GM18861 (cell line): ENCODE measurements at regions not wholly inside any gene's neighbourhood (a gene's known extent, or its start where the extent isn't known, plus 50 kb on each side); places are given as distances from the start of the nearest gene placed in this dataset.

Experiments
- ATAC-seq: cut with Tn5 transposase; IDR thresholded peaks from one replicate; pipeline ENCODE4 v1.9.1; 2021; ENCODE audit not compliant: unreplicated experiment

DNA sequence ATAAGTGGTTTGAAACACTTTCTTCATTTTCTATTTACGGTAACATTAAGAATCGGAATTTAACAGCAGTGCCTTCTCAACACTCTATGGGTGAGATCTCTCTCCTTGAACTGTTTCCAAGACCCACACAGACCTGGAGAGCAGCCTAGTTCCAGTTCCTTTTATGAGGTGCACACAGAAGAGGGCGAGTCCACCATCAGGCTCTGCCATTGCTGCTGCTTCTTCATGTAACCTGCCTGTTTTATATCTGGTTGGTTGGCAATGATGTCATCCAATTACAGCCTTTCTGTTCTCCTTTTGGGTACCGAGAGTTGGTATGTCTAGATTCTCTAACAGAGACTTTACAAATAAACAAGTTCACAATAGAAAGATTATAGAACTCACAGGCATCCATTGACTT, 225.7 kb downstream of the UTP18 start:
- no peak for ATAC-seq

DNA sequence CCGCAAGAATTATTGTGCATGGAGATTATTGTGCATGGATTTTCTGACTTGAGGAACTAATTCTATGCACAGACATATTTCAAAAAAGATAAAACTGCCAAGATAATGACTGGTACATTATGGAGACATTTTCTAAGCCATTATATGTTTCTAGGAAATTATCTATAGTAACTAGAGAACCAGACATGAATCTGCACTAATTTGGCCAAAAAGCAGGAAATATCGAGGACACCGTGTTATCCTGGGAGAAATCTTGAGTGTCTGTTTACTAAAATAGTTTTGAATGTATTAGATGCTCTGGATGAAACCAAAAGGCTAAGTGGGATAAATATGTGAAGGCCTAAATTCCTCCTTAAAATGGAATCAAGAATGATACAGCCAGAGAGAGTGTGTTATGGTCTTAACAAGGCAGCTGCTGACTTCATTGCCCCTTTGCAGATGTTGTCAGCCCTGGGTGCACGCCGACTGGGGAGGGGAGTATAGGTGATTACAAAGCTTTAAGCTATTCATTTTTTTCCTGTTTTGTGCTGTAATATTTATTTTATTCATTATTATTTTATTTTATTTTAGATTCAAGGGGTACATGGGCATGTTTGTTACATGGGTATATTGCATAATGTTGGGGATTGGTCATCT, 226.7 kb downstream of the UTP18 start:
- ATAC-seq = no peak

DNA sequence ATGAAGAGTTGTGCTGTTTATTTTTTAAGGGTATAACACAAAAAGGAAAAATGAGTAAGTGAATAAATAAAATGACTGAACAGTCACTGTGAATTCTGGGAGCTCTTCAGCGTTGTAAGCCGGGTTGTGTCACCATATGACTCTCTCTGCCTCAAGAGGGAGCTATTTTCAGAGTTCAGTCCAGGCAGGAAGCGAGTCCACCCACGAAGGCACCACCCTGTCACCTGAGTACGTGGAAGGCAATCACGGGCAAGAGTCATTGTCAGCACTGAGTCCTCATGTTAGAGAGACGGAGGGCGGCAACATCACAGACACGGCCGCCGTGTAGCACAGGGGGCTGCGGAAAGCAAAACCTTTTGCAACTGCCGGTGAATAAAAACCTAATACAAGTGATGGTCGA, 227.6 kb downstream of the UTP18 start:
- no peak for ATAC-seq

DNA sequence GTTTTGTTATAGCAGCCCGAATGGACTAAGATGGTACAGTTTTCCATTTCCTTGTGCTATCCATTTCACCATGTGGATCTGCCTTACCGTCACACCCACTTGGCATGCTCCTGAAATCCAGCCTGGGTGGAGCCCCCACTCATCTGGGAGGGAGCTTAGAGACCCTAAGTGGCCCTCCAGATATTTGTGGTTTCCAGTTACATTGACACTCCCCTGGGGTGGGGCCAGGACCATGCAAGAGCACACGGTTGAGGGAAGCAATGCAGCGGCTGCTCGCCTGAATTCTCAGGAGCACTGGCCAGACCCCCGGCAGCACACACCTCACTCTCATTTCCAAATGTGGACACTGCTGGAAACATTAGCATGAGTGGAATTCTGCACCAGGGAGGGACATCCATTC, 231.1 kb downstream of the UTP18 start:
- ATAC-seq = no peak

DNA sequence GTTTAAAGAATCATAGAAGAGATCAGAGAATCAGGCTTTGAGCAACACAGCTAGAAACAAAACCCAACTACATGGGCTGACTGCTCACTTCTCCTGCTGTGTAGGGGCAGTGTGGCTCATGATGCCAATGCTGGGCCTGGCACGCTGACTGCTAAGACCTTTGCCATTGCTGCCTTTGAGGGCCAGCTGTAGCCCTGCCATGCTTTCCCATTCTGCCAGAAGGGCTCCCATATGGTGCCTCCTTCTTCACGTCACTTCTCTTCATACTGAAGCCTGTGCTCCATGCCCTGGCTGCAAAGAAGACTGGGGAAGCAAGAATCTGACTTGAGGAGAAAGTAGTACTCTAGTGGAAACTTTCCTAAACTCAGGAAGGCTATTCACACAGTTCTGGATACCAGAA, 232.9 kb downstream of the UTP18 start:
- ATAC-seq = no peak

DNA sequence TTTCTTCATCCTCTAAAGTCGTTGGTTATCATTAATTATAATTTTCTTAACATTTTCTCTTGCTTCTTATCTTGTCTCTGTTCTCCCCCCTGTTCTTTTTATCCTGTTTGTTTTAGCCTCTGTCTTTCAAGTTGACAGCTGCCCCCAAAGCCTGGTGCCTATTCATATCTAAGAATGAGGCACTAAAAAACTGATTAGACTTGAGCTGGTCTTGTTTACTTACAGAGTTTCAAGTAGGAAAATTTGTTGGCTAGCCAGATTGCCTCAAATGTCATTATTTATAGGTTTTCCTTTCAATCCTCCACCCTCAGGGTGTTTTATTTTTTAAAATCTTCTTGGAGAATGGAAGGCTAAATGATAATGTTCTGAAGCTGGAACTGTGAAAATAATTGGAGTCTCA, 236.0 kb downstream of the UTP18 start:
- no peak for ATAC-seq

DNA sequence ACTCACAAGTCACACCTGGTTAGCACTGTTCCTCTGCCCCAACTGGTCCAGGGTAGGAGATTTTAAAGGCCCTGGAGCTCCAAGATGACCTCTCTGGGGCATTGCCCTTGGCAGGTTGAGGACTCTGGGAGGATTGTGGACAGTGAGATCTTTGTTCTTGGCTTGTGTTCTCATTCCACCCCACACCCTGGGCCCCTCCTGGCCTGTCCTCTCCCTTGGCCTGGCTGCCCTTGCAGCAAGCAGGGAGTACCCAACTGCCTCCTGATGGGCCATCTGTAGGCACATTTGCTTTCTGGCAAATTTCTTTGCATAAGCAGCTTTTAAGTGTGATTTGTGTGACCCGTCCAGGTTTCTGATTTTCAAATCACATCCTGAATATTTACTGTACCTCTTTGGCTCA, 239.6 kb downstream of the UTP18 start:
- ATAC-seq = no peak

DNA sequence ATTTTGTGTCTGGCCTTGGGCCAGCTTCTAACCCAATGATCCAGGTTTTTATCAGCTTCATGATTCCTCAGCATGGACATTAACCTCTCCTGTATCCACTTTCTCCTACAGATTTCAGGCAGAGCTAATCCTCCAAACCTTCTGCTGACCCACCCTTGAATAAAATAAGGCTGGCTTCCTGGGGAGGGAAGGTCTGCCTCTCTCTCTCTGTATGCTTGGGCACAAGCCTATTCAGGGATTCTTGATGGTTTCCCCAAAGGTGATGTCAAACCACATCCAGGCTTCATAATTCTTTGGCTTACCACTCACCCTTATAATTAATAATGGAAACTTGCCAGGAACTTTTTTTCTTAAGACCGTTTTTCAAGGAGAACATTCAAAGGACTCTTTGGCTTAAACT, 240.1 kb downstream of the UTP18 start:
- ATAC-seq = no peak

DNA sequence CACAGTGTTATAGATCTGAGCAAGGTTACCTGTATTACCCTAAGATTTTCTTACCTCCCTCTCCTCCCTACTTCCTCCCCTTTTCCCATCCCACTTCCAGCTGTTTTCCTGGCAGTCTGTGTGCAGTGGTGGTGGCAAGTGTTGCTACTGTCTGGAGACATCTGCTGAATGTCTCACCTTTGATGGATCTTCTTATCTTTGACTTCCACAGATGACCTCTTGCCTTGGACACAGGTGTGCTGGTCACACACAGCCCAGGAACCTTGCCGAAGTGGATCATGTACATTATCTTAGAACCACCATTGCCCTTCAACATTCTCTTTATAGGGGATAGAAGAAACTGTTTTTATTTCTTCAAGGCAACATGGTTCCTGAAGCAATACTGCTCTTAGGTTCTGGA, 245.1 kb downstream of the UTP18 start:
- no peak for ATAC-seq

DNA sequence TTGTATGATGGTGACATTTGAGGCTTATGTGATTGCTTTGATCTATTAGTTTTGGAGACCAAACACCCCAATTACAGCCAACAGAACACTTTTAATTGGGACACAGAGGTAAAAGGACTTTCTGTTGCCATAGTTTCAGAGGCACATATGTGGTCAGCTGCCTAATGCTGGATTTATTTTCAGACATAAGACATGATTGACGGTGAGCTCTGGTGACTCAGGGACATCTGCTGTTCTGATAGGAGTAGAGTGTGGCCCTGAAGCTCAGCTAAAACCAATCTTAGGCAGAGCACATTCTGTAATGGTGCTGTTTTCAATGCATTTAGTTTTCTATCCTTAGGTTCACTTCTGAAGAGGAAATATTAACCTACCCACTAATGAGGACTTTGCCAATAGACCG, 247.1 kb downstream of the UTP18 start:
- no peak for ATAC-seq

DNA sequence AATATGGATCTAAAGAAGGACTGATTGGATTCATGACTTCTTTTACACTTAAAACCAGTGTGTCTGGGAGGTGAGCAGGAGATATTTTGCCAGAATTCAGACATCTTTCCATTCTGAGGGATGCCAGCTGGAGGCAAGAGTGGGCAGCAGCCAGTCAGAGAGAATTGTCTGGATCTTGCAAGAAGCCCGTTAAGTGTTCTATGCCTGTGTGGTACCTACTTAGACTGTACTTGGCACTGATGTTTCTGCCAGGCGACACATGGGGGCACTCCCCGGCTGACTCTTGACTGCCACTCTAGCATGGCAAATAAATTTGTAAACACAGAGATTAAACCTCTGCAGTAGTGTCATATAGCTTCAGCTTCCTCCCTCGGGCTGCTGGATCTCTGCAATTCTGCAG, 247.7 kb downstream of the UTP18 start:
- ATAC-seq = no peak

DNA sequence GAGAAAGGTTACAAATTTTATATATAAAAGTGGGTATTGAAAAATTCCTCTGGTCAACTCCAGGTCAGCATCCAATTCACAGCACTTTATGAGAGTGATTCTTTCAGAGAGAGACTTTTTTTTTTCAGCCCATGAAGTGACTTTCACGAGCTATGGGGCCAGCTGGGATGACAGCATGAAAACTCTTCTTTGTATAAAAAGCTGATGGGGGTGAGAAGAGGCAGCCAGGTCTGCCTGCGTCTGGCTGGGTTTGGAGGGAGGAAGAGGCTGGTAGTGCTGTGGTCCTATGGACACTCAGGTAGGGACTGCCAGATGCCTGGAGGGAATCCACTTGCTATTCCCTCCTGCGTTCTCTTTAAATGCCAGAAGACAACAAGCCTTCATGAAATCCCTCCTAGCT, 250.6 kb downstream of the UTP18 start:
- ATAC-seq = no peak

DNA sequence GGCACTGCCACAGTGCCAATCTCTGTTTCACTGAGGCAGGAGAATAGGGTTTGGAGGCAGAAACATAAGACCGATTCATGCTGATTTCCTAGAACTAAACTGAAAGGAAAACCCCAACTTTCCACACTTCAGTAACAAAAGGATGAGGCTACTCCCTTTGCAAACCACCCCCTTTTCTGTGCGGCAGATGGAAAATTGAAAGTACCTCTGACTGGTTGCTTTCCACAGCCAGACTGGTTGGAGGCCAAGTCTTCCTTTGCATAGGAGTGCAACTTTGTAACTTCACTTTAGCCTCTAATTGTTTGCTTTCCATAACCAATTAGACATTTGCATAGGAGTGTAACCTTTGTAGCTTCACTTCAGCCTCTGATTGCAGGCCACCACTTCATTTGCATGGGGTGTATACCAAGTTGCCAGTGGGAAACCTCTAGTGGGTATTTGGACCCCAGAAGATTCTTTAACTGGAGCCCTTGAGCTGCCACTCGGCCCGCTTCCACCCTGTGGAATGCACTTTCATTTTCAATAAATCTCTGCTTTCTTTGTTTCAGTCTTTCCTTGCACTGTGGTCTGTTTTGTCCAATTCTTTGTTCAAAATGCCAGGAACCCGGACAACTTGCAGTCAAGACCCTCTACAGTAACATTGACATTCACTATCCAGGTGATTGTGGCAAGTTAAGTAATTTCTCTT, 252.0 kb downstream of the UTP18 start:
- no peak for ATAC-seq

DNA sequence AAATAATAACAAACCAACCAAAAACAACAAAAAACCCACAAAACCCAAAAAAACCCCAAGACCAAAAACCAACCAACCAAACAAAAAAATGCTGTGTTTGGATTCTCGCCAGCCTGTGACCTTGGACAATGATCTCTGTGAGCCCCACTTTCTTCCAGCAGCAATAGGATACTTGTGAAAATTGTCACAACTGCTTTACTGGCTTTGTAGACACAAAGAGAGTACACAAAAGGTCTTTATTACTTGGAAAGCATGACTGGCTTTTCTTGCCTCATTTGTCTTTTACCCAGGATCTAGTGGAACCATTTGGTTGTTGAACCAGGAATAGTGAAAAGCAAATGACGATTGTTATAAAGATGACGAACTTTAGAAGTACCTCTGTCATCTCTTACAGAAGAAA, 256.6 kb downstream of the UTP18 start:
- no peak for ATAC-seq

DNA sequence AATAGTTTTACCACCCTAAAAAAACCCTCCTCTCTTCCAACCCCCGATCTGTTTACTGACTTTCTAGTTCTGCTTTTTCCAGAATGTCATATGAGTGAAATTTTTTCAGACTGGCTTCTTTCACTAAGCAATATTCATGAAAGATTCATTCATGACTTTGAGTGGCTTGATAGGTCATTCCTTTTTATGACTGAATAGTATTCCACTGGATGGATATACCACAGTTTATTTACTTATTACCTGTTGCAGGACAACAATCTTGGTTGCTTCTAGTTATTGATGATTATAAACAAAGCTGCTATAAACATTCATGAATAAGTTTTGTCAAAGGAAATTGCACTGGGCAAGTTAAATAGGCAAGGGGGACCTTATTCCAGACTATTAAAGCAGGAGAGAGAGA, 264.2 kb downstream of the UTP18 start:
- ATAC-seq = no peak

DNA sequence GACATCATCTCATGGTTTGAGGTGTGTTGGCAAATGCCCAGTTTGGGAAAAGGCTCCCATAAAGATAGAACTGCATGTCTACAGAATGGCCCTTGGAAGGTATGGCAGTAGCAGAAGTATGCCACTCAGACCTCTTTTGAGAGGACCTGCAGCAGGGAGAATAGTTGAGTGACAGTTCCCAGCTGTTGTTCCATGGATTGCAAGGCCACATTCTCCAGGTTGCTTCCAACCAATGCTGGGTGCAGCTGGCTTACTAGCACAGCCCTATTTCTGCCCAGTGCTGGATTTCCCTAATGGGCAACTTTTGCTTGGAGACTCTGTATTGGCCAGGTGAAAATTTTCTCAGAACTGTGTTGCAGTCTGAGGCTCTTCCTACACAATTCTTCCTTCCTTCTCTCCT, 266.2 kb downstream of the UTP18 start:
- no peak for ATAC-seq

DNA sequence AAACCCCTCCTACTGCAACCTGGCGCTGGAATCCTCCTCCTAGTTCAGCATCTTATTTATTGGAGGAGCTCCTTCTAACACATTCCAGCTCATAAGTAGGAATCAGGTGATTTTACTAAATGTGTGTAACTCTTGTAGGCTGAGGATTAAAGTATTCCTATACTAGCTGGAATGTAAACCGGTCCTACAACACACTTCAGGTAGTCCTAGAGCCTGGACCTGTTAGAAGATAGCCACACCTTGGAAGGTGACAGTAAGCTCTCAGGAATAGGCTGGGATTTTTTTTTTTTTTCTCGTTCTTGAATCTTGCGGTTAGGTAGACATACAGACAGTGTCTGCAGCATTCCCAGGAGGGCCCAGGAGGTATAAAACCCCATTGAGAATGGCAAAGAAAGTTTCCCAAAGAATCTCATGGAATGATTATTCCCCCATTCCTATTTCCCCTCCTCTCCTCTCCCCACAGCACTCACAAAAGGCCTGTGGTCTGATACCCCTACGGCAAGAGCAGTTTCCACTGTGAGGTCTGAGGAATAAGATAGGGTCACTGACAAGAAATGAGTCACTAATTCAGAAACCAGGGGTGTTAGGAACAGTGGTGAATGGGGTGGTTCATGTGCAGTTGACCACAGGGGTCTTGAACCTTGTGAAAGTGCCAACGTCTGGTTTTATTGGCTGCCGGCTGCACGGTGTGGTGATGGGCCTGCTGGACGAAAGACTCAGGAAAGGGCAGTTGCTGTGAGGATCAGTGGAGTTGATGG, 267.1 kb downstream of the UTP18 start:
- no peak for ATAC-seq

DNA sequence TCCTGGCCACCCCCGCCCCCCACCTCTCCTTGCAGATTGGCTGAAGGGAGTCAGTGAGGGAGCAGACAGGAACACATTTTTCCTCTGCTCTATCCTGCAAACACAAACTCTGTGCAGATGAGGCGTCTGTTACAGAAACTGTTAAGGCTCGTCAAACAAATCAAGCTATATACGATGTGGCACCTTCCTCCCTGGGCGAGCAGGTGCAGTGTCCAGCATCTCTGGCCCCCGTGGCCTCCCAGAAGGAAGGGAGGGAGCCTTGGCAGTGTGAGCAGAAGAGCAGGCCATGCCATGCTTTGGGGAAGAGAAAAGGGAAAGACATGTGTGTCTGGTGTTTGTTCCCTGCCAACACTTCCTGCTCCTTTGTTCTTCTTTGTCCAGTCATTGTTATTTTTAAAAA, 267.8 kb downstream of the UTP18 start:
- ATAC-seq = no peak

DNA sequence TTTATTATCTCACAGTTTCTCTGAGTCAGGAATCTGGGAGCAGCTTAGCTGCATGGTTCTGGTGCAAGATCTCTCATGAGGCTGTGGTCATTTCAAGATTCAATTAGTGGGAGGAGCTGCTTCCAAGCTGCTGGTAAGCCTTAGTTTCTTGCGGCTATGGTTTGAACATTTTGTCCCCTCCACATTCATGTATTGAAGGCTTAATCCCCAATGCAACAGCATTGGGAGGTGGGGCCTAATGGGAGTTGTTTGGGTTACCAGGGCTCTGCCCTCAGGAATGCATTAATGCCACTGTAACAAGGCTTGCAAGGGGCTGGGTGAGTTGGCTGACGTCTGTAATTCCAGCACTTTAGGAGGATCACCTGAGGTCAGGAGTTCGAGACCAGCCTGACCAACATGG, 272.9 kb downstream of the UTP18 start:
- ATAC-seq = no peak

DNA sequence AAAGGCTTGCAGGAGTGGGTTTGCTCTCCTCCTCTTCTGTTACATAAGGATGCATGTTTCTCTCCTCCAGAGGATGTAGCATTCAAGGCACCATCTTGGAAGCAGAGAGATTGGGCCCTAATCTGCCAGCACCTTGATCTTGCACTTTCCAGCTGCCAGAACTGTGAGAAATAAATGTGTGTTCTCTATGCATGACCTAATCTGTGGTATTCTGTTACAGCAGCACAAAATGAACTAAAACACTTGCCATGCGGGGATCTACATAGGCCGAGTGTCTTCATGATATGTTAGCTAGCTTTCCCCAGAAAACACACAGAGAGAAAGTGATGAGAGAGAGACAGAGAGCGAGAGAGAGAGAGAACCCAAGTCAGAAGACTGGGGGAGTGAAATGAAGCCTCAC, 273.5 kb downstream of the UTP18 start:
- ATAC-seq = no peak

DNA sequence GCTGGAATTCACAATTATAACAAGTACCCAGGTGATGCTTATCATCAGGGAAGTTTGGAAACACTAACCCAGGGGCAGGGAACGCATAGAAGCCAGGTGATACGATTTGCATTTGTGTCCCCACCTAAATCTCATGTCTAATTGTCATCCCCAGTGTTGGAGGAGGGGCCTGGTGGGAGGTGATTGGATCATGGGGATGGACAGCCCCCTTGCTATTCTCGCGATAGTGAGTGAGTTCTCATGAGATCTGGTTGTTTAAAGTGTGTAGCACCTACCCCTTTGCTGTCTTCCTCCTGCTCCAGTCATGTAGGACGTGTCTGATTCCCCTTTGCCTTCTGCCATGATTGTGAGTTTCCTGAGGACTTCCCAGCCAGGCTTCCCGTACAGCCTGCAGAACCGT, 276.3 kb downstream of the UTP18 start:
- no peak for ATAC-seq

DNA sequence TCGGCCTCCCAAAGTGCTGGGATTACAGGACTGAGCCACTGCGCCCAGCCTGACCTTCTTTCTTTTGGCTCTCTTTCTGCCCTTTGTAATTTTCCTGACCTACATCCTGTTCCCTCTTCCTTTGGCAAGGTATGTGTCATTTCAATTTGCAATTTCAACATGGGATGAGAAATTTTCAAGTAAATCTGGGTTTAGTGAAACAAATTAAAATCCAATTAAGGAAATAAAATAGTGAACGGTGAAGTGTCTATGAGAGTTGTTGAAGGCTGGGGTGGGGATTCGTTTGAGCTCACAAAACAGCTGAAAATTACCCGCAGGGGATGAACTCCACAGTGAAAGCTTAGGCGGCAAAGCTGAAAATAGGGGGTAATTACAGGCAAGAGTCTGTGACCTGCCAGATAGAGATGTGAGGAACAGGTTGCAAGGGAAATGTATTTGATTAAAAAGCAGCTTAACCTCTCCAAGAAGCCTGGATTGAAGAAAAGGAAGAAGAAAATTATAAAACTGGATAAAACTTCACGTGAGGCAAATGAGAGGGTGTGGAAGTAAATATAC, 277.7 kb downstream of the UTP18 start:
- no peak for ATAC-seq
